ENCODE measurements at regions not wholly inside any gene's neighbourhood (a gene's known extent, or its start where the extent isn't known, plus 50 kb on each side); places are given as distances from the start of the nearest gene placed in this dataset.
A peak's percentile ranks its signal among the peaks of the same experiment; 100 is the strongest.

GRCh38 chr15:93982226-93982727, 249.1 kb upstream of the MCTP2 start:
- Mint-ChIP-seq H3K36me3 (no peaks in the 10 kb centered on the region), H3K9me3 (no peaks in the 10 kb centered on the region), H3K27ac (no peak overlapping the region), H3K4me1 (peaks cover 13% of the 10 kb centered on the region), H3K4me3 (no peak overlapping the region)
- no peak for ATAC-seq
- DNase-seq (ENCODE audit: low spot score in 2 of 2) = no peak

GRCh38 chr15:93981706-93982105, 249.7 kb upstream of the MCTP2 start:
- H3K4me3 Mint-ChIP-seq = no peak overlapping the region
- DNase-seq (ENCODE audit: low spot score in 2 of 2) = no peak
- H3K36me3 Mint-ChIP-seq = no peaks in the 10 kb centered on the region
- no peak for ATAC-seq
- H3K4me1 Mint-ChIP-seq = peaks cover 12% of the 10 kb centered on the region
- no peaks in the 10 kb centered on the region for H3K9me3 Mint-ChIP-seq
- no peak overlapping the region for H3K27ac Mint-ChIP-seq

DNA sequence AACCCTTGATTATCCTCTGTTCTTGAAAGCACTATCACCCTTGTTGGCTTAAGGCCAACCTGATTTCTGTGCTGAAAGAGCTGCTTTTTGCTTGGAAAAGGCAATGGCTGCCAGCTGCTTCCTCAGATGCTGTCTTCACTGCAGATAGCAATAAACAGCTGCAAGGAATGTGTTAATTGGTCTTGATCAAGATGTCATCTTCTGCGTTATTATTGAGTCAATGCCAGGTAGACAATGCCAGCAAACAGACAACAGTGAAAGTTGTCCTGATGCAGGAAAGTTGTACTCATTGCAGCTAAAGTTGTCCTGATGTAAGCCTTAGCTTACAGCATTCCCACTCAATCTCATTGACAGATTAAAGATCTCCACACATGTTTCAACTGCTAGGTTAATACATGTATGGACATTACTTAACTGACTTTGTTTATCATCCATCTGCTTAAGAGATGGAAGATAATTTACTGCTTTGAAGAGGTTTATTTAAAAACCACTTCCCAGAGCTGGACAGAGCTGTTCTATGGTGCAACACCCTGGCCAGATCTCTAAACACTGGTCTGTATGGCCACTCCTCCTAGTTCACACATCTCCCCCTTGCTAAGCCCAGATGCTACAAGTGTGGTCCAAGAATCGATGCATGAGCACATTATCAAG, 251.0 kb upstream of the MCTP2 start:
- Mint-ChIP-seq H3K27ac (no peak overlapping the region), H3K9me3 (no peaks in the 10 kb centered on the region), H3K36me3 (no peaks in the 10 kb centered on the region), H3K4me3 (no peak overlapping the region), H3K4me1 (no peaks in the 10 kb centered on the region)
- peak; percentile 31 for ATAC-seq
- DNase-seq (ENCODE audit: low spot score in 2 of 2) = no peak

DNA sequence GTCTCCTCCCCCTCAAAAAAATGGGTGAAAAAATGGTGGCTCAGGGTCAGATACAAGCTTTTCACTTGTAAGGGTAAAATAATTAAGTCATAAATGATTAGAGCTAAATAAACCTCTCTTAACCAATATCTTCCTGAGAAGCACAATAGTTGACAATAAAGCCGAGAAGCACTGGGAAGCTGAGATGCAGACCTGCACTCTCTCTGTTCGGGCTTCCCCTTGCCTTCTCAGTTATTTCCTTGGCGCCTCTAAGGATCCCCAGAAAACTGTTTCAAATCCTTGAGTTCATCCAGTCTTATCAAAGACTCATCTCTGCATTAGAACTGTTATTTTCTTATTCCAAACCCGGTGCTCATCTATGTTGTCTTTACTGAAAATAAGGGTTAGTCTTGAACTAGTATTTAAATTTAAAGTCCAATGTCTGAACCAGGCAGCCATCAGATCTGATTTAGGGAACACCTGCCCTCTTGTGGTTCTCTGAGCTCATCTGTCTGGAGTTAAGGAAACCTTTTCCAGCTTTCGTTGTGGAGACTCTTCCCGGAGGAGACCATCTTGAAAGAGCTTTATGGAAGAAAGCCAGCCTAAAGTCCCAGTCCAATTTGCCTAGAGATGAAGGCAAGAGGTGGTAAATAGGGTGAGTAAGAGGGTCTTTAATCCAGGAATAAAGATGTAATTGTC, 256.4 kb upstream of the MCTP2 start:
- no peaks in the 10 kb centered on the region for H3K4me1 Mint-ChIP-seq
- H3K9me3 Mint-ChIP-seq = no peaks in the 10 kb centered on the region
- H3K36me3 Mint-ChIP-seq = no peaks in the 10 kb centered on the region
- H3K27ac Mint-ChIP-seq = no peak overlapping the region
- ATAC-seq (no peak), DNase-seq (ENCODE audit: low spot score in 2 of 2) (no peak)
- no peak overlapping the region for H3K4me3 Mint-ChIP-seq

GRCh38 chr15:93973287-93973686, 258.1 kb upstream of the MCTP2 start:
- no peak overlapping the region for H3K27ac Mint-ChIP-seq
- H3K4me1 Mint-ChIP-seq = no peaks in the 10 kb centered on the region
- H3K9me3 Mint-ChIP-seq = no peaks in the 10 kb centered on the region
- no peak overlapping the region for H3K4me3 Mint-ChIP-seq
- DNase-seq (ENCODE audit: low spot score in 2 of 2) = no peak
- no peak for ATAC-seq
- H3K36me3 Mint-ChIP-seq = no peaks in the 10 kb centered on the region

DNA sequence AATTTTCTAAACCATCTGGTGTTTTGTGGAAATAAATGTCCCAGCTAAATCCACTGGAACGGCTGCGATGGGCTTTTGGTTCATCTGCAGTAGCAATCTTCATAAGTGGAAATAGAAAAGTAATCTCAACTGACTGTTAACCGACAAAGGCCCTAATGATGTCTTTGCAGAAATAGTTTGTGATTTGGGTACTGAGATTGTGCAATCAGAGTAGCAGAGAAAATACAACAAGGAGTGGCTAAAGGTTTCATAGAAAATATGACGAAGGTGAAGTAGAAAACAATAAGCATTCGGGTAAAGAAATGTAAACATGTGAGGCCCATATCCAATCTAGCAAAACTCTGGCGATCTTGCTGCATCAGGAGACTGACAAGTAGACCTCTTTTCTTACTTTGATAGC, 262.6 kb upstream of the MCTP2 start:
- Mint-ChIP-seq H3K4me1 (no peaks in the 10 kb centered on the region), H3K36me3 (no peaks in the 10 kb centered on the region), H3K4me3 (no peak overlapping the region), H3K9me3 (no peaks in the 10 kb centered on the region), H3K27ac (no peak overlapping the region)
- ATAC-seq (no peak), DNase-seq (ENCODE audit: low spot score in 2 of 2) (no peak)

GRCh38 chr15:93965304-93965908, 266.0 kb upstream of the MCTP2 start:
- Mint-ChIP-seq H3K36me3 (no peaks in the 10 kb centered on the region), H3K4me3 (no peak overlapping the region), H3K9me3 (no peaks in the 10 kb centered on the region), H3K4me1 (no peaks in the 10 kb centered on the region), H3K27ac (no peak overlapping the region)
- ATAC-seq (no peak), DNase-seq (ENCODE audit: low spot score in 2 of 2) (no peak)

GRCh38 chr15:93954985-93955571, 276.3 kb upstream of the MCTP2 start:
- H3K4me3 Mint-ChIP-seq = no peak overlapping the region
- no peaks in the 10 kb centered on the region for H3K4me1 Mint-ChIP-seq
- ATAC-seq = no peak
- H3K36me3 Mint-ChIP-seq = no peaks in the 10 kb centered on the region
- no peak overlapping the region for H3K27ac Mint-ChIP-seq
- no peak for DNase-seq (ENCODE audit: low spot score in 2 of 2)
- H3K9me3 Mint-ChIP-seq = peaks cover 3% of the 10 kb centered on the region

- no peak for DNase-seq (ENCODE audit: low spot score in 2 of 2)
These were observed 282.6 kb upstream of the MCTP2 start for GRCh38 chr15:93948726-93949125.

GRCh38 chr15:93943586-93943985, 287.8 kb upstream of the MCTP2 start:
- no peak for DNase-seq (ENCODE audit: low spot score in 2 of 2)
- Mint-ChIP-seq H3K4me1 (no peaks in the 10 kb centered on the region), H3K27ac (no peak overlapping the region), H3K4me3 (no peak overlapping the region), H3K9me3 (no peaks in the 10 kb centered on the region), H3K36me3 (no peaks in the 10 kb centered on the region)
- no peak for ATAC-seq

More at GRCh38 chr15:93948726-93949125, 282.6 kb upstream of the MCTP2 start:
- Mint-ChIP-seq H3K4me3 (no peak overlapping the region), H3K36me3 (no peaks in the 10 kb centered on the region), H3K9me3 (no peaks in the 10 kb centered on the region), H3K27ac (no peak overlapping the region), H3K4me1 (no peaks in the 10 kb centered on the region)
- no peak for ATAC-seq

DNA sequence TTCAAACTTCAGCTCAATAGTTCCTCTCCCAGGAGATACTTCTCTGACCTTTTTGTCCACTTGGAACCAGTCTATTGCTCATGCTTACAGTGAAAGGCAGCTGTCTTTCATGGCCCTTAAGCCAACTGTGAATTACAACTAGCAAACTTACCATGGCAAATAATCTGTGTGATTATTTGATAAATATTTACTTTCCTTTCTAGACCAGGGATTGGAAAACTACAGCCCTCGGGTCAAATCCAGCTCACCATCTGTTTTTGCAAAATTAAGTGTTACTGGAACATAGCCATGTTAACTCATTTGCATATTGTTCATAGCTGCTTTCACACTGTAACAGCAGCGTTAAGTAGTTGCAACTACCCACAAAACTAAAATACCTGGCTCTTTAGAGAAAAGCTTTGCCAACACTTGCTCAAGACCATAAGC, 289.1 kb upstream of the MCTP2 start:
- H3K4me3 Mint-ChIP-seq = no peak overlapping the region
- H3K27ac Mint-ChIP-seq = no peak overlapping the region
- no peaks in the 10 kb centered on the region for H3K9me3 Mint-ChIP-seq
- H3K36me3 Mint-ChIP-seq = no peaks in the 10 kb centered on the region
- DNase-seq (ENCODE audit: low spot score in 2 of 2) = no peak
- ATAC-seq = no peak
- no peaks in the 10 kb centered on the region for H3K4me1 Mint-ChIP-seq

DNA sequence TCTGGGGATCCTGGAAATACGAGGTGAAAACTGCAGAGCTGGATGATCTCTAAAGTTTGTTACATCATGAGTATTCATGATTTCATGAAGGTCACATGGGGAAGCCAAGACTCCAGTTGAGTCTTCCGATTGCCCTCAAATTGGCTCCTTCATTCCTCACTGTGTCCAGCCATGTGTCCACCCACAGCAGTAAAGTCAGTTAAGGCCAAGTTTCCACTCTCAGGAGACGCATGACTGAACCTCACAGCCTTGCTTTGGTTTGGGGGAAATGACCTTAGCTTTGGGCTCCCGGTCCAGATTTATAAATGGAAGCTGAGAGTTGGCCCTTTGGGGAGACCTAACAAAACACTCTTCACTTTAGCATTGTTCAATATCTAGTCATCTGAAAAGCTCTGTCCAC, 289.7 kb upstream of the MCTP2 start:
- Mint-ChIP-seq H3K4me3 (no peak overlapping the region), H3K4me1 (no peaks in the 10 kb centered on the region), H3K9me3 (no peaks in the 10 kb centered on the region), H3K27ac (no peak overlapping the region), H3K36me3 (no peaks in the 10 kb centered on the region)
- DNase-seq (ENCODE audit: low spot score in 2 of 2) (no peak), ATAC-seq (no peak)

DNA sequence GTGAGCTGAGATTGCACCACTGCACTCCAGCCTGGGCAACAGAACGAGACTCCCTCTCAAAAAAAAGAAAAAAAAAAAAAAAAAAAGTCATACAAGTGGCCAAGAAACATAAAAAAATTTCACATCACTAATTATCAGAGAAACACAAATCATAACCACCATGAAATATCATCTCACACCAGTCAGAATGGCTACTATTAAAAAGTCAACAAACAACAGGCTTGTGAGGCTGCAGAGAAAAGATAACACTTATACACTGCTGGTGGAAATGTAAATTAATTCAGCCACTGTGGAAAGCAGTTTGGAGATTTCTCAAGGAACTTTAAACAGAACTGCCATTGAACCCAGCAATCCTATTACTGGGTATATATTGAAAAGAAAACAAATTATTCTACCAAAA, 291.1 kb upstream of the MCTP2 start:
- Mint-ChIP-seq H3K36me3 (no peaks in the 10 kb centered on the region), H3K9me3 (no peaks in the 10 kb centered on the region), H3K4me3 (no peak overlapping the region), H3K27ac (no peak overlapping the region), H3K4me1 (no peaks in the 10 kb centered on the region)
- DNase-seq (ENCODE audit: low spot score in 2 of 2) (no peak), ATAC-seq (no peak)

- Mint-ChIP-seq H3K4me1 (peaks cover 11% of the 10 kb centered on the region), H3K4me3 (no peak overlapping the region), H3K36me3 (no peaks in the 10 kb centered on the region), H3K27ac (no peak overlapping the region), H3K9me3 (no peaks in the 10 kb centered on the region)
- no peak for DNase-seq (ENCODE audit: low spot score in 2 of 2)
- no peak for ATAC-seq
These were observed 299.1 kb upstream of the MCTP2 start for GRCh38 chr15:93932164-93932776.

DNA sequence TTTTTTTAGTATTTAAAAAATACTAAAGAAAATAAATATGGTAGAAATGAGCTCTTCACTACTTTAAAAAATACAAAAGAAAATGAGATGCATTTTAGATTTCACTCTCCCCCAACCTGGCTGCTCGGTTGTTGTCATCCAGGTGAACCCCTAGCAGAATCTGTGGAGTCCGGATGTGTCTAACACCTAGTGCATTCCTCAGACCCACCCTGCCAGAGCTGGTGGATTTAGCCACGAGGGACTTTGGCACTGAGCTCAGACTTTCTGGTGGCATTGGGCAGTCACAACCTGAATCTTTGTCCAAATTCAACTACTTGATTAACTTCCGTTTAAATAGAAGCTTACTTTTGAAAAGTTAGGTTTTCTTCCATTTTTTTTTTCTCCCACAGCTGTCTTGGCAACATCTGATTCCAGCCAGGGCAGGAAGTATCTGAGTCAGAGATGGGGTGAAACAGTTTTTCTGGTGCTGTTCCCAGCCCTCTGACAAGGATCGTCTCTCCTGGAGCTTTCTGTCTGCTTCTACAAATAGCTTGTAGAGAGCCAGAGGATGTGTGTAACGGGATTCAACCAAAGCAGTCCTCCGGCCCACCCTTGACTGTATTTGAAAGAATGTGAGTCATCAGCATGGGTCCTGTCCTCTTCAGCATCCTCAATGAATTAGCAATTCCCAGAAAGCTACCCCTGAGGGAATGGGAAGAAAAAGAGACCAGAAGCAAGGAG, 301.8 kb upstream of the MCTP2 start:
- Mint-ChIP-seq H3K27ac (no peak overlapping the region), H3K36me3 (no peaks in the 10 kb centered on the region), H3K4me3 (no peak overlapping the region), H3K9me3 (no peaks in the 10 kb centered on the region), H3K4me1 (peaks cover 11% of the 10 kb centered on the region)
- DNase-seq (ENCODE audit: low spot score in 2 of 2) (no peak), ATAC-seq (no peak)

Data from stimulated activated effector memory CD8-positive, alpha-beta T cell treated with anti-CD3 and anti-CD28 coated beads, Interleukin-12 subunit alpha, Interleukin-12 subunit beta, amount 100 ng/mL, for 72 hours (primary cell).